GM21825 (cell line): ENCODE measurements at regions not wholly inside any gene's neighbourhood (a gene's known extent, or its start where the extent isn't known, plus 50 kb on each side); places are given as distances from the start of the nearest gene placed in this dataset.
A peak's percentile ranks its signal among the peaks of the same experiment; 100 is the strongest.

Experiments
- ATAC-seq: cut with Tn5 transposase; IDR thresholded peaks from one replicate; pipeline ENCODE4 v1.9.1; 2021; ENCODE audit warnings: mild to moderate bottlenecking, moderate library complexity; ENCODE audit not compliant: unreplicated experiment

DNA sequence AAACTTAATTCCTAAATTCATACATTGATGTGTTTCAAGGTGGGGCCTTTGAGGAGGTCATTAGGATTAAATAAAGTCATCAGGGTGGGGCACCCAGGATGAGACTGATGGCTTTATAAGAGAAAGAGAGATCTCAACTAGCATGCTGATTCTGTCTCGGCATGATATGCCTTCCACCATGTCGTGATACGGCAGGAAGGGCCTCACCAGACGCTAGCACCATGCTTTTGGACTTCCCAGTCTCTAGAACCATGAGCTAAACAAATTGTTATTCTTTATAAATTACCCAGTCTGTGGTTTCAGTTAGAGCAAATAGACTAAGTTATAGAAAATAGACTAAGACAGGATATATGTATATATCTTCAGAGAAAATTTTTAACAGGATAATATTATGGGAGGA lies 759.6 kb downstream of the MED13L start:
- no peak for ATAC-seq

DNA sequence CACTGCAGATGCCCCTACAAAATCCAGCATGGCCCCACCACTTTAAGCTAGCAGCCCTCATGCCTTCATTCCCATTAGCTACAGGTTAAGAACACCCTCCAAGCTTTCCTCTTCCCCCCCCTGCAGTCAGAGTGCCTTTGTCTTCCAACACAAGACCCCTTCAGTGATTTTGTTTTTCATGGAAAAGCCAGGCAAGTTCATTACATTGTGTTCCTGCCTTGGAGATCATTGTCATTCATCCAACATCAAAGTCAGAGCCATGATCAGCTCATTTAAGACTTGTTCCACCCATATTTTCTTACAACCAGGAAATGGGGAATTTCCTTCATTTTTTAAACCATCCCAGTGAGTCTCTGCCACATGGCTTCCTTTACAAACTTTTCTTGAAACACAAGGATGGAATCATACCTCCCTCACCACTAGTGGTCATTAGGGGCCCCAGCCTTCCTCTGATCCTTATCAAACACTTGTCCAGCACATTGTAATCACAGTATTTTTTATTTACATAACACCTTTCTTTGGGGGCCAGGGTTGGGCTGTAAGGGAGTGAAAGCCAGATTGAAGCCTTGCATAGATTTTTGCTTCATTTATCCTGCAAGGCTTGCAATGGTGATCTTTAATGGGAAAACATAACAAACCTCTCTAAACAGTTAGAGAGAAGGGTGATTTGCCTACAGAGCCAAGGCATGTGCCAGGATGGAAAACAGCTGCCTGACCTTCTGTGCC lies 765.3 kb downstream of the MED13L start:
- ATAC-seq = no peak

DNA sequence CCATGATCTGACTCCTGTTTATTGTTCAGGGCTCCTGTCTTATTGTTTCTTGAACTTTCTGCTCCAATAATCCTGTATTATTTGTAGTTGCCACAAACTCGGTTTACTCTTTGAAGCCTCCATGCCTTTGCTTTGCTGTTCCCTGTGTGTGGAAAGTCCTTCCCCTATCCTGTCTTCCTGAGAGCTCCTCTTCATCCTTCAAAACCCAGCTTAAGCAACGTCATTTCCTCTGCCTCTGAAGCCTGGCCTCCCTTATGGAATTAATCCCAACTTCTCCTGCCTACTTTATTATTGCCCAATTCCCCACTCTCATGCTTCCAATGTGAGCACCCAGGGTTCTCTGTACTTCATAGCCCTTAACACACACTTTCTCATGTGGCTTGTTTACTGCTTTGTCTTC lies 766.2 kb downstream of the MED13L start:
- no peak for ATAC-seq

DNA sequence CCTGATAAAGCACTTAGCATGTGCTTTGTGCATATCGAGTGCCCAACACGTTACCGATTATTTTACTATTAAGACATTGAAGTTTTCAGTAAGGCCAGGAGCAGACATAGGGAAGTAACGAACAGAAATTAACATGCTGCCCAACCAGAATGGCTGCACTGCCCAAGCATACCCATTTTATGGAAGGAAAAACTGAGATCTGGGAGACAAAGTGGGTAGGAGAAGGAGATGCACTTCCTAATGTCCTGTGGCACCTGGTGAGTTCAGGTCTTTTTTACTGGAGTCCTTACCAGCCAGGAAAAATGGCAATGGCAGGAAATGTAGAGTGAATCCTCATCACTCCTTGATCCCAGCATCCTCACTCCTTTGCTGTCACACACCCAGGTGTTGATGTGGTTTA lies 768.5 kb downstream of the MED13L start:
- no peak for ATAC-seq

DNA sequence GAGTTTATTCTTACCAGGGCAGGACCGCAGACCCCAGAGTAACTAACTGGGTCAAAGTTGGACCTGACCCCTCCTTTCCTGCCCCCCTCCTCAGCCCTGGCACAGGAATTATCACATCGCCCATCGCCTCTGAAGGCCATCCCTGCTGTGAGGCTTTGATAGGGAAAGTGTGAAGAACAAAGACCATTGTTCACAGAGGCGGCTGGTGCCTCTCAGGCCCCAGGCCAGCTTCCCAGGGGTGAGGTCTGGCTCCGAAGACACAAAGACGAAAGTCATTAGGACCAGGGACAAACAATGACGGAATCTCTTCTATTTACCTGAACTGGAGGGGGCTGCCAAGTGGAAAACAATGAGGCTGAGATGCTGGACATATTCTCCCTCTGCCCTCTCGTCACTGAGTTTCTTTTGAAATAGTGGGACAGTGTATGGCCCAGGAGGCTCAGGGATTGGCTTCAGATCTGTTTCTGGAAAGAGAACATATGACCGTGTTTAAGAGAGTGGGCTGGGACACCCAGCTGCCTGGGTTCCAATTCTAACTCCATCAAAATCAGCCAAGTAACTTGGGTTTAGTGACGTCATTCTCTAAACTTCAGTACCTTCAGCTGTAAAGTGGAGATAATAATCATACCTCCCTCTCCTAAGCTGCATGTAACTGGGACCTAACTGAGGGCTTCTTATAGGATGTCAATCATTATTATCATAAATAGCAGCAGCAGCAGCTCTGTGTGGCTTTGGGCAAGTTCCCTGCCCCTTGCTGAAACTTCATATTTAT lies 769.4 kb downstream of the MED13L start:
- no peak for ATAC-seq

DNA sequence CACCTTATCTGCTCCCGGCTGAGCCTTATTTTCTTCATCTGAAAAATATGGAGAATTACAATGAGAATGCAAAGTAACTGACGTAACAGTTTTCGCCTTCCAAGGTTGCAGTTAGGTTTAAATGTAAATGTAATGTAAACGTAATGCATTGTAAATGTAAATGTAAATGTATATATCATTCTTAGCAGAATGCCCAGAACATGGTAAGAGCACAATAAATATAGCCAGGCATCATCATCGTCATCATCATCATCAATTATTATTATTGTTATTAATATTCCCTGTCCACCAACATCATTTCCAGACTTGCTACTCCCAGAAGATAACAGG lies 770.0 kb downstream of the MED13L start:
- ATAC-seq = no peak

DNA sequence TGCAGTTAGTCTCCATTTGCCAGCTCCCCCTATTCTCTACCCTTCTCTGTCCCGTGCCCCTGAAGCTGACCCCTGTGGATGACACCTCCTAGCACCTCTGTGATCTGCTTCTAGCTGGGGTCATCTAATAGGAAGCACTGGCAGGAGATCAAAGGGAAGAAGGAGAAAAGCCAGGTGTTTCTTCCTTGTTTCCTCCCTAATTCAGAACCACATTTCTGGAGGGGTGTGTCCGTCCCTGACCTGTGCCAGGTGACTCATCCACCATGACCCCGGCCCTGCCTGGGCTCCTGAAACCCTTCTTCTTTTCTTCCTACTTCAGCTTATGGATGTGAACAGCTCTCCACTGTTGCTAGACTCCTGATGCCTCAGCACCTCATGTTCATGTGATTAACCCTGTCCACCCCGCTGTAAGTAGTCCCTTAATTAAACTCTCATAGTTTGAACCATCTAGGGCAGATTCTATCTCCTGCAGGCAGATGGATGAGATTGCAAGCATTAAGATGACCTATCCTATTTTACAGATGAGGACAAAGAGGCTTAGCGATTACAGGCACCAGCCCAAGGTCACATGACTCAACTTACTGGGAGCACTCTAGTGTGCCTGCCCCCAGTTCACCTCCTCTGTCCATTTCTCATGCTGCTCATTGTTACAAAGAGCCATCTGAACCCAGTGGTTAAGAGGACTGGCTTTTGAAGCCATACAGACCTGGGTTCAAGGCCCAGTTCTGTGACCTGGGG lies 770.5 kb downstream of the MED13L start:
- ATAC-seq = no peak

DNA sequence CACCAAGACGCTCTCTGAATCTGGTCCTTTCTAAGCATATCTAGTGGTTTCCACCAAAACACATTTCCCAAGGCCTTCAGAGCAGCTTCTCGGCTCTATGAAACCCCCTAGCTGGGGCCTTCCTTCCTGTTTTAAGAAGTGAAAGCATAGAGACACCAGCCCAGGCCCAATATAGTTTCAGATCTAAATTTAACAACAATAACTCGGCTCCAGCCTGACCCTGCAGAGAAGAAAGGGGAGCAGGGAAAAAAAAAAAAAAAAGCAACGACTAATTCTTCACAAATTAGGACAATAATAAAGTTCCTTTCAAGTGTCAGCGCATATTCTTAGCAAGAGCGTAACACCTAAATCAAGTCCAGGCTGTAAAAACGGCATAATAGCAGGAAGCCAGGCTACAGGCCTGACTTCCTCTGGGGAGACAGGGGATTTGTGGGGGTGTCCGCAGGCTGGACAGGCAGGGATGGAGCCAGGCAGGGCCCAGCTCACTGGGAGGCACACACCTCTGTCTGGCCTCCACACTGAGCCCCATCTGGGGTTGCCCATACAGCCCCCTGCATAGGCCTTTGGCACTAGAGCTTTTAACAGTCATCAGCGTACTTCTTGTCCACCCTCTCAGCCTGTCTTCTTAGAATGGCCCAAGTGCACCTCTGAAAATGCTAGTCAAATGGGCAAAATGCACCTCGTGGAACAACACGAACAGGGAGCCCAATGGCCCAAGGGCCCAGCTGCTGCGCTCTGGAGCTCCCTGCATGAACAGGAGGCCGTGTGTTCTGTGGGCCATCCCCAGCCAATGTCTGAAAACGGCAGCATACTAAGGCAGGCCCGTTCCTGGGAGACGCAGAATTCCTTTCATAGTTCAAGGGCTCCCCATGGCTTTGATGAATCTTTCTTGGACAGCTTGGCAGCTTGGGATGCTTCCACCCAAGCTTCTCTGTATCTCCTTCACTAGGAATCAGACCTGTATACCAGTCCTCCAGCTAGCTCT lies 772.9 kb downstream of the MED13L start:
- ATAC-seq = peak; percentile 86

DNA sequence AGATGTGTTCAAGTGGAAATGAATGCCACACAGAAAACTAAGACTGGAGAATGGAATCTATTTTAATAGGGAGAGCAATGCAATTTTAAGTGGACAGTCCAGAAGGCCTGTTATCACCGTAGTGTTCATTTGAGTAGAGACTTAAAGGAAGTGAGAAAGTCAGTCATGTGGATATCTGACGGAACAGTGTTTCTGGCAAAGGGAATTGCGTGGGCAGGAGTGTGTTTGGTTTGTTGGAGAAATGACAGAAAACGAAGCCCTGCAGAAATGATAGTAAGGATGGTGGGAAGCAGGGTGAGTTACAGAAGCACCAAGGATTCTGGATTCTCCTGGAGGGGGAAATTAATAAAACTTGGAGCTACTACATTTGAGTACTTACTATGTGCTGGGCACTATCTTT lies 776.6 kb downstream of the MED13L start:
- no peak for ATAC-seq

DNA sequence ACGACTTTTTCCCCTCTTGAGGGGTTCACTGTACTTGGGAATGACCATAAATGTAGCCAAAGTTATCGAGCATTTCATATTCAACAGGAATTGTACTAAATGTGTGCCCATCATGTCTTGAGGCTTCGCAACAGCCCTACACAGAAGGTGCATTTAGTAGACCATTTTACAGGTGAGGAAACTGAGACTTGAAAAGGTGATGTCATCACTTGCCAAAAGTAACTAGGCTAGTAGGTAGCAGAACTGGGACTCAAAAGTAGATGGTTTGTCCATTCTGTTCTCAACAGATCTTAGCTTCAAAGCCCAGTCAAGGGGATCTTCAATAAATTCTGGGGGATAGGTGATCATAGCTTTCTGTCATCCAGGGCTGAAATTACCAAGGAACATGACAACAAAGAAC lies 782.2 kb downstream of the MED13L start:
- no peak for ATAC-seq

DNA sequence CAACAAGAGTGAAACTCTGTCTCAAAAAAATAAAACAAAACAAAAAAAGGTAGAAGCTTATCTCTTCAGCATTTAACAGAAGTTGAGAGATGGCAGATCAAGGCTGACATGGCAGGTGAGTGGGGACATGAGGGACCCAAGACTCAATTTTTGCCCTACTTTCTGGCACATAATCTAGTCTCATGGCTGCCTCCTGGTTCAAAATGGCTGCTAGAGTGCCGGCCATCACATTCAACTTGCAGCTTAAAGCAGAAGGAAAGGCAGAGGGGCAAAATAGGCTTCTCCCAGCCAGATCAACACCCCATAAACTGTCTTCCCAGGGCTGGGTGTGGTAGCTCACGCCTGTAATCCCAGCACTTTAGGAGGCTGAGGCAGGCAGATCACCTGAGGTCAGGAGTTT lies 784.9 kb downstream of the MED13L start:
- no peak for ATAC-seq

DNA sequence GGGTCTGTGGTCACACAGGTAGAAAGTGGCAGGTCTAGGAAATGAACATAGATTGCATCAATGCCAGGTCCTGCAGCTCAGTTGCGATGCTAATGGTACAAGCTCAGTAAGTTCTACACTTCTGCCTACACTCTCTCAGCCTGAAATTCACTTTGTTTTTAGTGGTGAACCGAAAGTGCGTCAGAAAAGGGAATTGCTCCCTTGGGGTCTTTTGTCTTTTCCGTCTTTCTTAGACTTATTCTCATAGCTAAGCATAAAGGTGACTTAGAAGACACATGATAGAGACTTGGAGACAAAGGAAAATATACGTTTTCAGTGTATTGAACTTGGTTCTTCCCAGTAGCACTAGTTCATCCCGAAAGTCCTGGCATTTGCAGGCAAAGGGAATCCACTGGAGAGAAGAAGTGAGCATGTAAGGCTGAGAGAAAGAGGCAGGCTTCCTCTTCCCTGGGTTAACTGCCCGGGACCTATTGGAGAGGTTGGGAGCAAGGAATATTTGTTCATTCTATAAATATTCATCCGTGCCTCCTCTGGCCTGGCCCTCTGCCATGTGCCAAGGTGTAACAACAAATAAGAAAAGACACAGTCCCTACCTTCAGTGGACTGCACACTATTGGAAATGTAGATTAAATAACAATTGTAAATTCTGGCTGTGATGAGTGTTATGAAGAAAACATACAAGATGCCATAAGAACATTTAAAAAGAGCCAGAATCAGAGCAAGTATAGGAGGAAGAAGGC lies 785.8 kb downstream of the MED13L start:
- ATAC-seq = no peak

DNA sequence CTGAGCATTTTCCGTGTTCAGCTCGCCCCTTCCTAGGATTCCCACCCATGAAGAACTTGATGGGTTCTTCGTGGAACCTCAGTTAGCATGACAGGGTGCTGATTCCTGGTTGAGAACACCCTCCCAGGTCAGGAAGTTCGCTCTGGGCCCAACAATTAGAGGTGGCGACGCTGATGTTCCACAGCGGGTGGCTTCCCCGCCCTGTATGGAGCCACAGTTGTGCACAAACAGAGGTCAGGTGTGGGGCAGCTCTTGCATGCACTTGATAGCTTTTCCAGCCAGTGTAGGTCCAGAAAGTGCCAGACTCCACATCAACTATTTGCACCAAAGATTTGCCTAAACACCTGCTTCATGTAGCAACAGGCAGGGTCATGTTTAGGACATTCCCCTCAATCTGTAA lies 788.2 kb downstream of the MED13L start:
- no peak for ATAC-seq

DNA sequence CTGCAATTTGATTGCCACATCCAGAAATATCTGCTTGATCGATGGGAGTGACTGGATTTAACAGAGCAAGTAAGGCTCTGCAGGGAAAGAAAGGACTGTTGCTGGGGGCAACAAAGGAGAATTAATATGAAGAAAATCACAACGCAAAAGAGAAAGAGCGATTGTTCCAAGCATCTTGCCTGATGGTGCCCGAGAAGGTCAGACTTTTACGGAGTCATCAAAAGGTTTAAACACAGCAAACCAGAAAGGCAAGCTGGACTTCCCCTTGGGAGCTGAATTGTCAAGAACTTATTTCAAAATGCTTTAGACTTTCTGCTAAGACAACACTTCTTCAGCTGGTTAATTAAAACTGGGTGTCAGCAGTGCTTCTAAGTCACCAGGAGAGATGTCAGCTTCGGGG lies 791.5 kb downstream of the MED13L start:
- no peak for ATAC-seq

DNA sequence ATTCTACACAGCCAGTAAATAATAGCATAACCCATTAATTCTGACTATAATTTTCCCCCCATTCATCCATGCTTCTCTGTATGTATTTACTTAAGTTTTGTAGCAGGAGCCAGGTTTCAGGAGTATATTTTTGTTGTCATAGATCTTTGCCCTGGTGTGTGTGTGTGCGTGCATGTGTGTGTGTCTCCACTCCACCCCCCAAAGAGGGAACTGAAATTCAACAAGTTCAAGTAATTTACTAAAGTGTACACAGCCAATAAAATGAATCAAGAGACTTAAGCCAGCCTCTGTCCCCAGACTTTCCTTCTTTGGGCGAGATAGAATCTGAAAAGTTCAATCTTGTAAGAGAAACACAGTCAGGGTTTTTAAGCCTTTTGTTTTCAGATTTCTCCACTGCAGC lies 792.0 kb downstream of the MED13L start:
- no peak for ATAC-seq

DNA sequence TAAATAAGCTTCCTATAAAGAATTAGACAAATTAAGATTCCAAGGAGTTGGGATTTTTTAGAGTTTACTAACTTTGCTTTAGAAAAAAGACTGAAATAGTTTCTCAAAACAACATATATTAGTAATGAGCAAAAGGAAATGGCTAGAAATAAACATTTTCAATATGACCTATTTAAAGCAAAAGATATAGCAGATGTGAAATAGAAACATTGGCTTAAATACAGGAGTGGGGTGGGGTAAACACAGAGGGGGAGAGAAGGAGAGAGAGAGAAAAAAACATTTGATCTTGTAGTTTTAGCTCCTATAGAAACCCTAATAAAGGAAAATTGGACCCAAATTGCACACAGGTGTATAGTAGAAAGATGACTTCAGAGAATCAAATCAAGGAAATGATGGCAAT lies 794.5 kb downstream of the MED13L start:
- ATAC-seq = no peak

DNA sequence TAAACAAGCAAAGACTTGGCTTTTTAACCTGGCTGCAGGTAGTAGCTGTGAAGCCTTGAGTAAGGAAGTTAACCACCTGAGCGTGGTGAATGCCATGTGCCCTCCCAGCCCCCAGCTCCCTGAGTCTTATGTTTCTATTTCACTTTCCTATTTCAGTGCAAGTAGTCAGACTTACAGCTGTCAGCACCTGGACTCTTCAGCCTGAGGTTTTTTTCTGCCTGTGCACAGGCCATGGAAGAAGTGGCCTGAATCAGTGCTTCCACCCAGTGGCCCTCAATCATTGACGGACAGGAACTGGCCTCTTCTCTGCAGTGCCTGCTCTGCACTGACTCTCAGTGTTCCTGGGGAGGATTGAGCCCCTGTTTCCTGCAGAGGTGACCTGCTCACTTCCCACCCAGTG lies 796.4 kb downstream of the MED13L start:
- no peak for ATAC-seq

DNA sequence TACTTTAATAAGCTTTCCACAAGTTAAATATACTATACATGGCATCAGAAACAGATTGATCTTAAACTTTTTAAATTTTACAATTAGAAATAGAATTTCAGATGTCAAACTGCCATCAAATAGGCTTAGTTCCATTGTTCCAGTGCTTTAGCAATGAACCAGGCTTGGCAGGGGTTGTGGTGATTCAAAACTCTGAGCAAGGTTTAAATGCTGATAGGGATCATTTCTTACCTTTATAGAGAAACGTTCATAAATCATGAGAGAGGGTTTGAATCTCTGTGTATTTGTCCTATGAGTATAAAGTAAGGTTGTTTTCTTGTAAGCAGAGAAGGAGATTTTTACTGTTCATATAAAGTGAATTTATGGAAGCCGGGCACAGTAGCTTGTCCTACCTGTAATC lies 794.5 kb upstream of the TBX3 start:
- no peak for ATAC-seq

DNA sequence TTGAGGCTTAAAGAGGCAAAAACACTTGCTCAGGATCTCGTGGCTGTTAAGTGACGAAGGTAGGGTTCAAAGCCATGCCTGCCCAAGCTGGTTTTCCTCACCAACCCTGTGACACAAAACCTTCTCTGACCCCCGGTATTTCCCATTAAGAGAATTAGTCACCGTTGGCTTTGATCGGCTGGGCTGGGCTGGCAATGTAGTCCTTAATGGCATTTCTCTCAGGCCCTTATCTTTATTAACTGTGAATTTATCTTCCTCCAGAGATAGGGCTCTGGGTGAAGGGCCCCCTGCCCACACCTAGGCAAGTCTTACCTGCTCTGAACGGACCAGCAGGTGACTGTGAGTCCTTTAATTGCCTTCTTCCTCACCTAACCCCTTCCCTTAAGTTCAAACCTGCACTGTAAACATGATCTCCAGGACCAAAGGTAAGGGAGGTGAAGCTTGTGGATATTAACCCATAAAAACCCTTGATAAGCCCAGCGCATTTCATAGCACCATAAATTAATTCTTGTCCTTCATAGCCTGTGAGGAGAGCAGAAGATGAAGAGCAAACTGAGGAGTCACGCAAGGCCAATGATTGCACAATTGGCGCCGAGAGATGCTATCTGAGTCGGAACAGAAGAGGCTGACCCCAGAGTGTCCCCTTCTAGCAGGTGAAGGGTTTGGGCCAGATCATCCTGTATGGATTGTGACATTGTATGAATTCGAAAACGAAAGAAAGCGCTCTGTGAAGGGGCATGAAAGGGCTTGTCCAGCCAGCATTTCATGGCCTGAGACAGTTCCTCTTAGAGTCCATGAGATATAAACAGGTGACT lies 790.8 kb upstream of the TBX3 start:
- no peak for ATAC-seq
